MCF 10A (cell line): ENCODE measurements at regions not wholly inside any gene's neighbourhood (a gene's known extent, or its start where the extent isn't known, plus 50 kb on each side); places are given as distances from the start of the nearest gene placed in this dataset.

Experiments
- BruUV-seq: library from RNA; stranded (reverse); fragments of 400-500 nt; replicated peaks from 2 replicates; lab custom pipeline; 2021; lab: Mats Ljungman, UMichigan
- CTCF ChIA-PET: fragments of 300-600 bp; sonication (Branson Sonifier 250); formaldehyde crosslinking; extraction: SDS; loops from one replicate; lab custom pipeline; 2021; ENCODE audit warnings: antibody characterized with exemption, inconsistent platforms; lab: Yijun Ruan, JAX
- POLR2A ChIA-PET: fragments of 300-600, 350-650 bp; sonication (Branson Sonifier 250); formaldehyde crosslinking; extraction: SDS; loops from one replicate; lab custom pipeline; 2020; ENCODE audit warnings: antibody characterized with exemption, inconsistent platforms; lab: Yijun Ruan, JAX
- DNase-seq: peaks from one replicate; pipeline ENCODE4 v3.0.0-alpha.2; 2018; ENCODE audit not compliant: unreplicated experiment
- H3K27ac Mint-ChIP-seq: one replicate; pipeline ENCODE4 v1.8.0; 2022; ENCODE audit warnings: mild to moderate bottlenecking, low read depth, mixed read lengths; ENCODE audit not compliant: unreplicated experiment
- H3K27me3 Mint-ChIP-seq: one replicate; pipeline ENCODE4 v1.8.0; 2022; ENCODE audit warnings: mixed read lengths; ENCODE audit not compliant: insufficient read depth, unreplicated experiment
- H3K36me3 Mint-ChIP-seq: one replicate; pipeline ENCODE4 v1.8.0; 2022; ENCODE audit warnings: mild to moderate bottlenecking, moderate library complexity, mixed read lengths; ENCODE audit not compliant: insufficient read depth, unreplicated experiment
- H3K4me1 Mint-ChIP-seq: one replicate; pipeline ENCODE4 v1.8.0; 2022; ENCODE audit warnings: mixed read lengths; ENCODE audit not compliant: insufficient read depth, unreplicated experiment
- H3K4me3 Mint-ChIP-seq: one replicate; pipeline ENCODE4 v1.8.0; 2022; ENCODE audit warnings: mild to moderate bottlenecking, moderate library complexity, mixed read lengths; ENCODE audit not compliant: unreplicated experiment
- H3K9me3 Mint-ChIP-seq: one replicate; pipeline ENCODE4 v1.8.0; 2022; ENCODE audit warnings: mixed read lengths; ENCODE audit not compliant: unreplicated experiment
- intact Hi-C: fragments of 100-400 bp; cut with micrococcal nuclease; formaldehyde crosslinking; loops from 2 replicates; pipeline ENCODE4 v1.14.1; 2022
- TF ChIP-seq, protein P1 (sequence below): fragments of 200-600 bp; IDR thresholded peaks from one replicate; pipeline ENCODE4 v1.8.0; 2022; ENCODE audit warnings: antibody characterized with exemption, mild to moderate bottlenecking; ENCODE audit not compliant: unreplicated experiment

DNA sequence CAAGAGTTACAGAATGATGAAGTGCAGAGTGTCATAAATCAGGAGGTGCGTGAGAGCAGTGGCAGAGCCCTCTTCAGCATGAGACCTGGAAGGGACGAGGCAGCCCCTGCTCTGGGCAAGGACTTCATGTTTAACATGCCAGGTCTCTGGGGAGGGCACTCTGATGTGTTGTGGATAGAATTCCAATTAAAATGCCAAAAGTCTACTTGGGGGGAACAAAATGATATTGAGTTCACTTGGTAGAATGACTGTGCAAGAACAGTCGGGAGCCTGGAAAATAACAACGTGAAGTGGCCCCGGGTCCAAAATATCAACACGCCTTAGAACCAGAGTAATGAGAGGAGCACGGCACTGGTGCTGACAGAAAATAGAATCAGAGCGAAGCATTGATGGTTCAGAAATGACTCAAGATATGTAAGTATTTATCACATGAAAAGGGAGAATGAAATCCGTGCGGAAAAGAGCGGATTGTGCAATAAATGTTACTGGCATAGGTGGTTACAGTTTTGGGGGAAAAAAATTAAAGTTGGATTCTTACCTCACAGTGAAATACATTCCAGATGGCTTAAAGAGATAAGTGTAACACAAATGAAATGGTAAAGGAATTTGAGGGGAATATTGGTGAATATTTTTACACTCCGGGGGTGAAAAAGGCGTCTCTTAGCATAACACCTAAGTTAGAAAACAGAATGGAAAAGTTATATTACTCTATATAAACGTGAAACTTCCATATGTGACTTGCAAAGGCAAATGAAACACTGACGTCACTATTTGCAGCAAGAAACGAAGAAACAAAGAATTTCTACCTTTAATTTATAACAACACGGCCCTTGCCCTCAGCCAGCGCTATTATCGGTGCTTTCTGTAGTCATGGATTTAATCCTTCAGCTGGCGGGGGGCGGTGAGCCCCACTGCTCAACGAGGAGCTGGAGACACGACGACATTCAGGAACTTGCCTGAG lies 159.4 kb upstream of the TWIST2 start:
- H3K36me3 Mint-ChIP-seq: no peaks in the 10 kb centered on the region
- no peaks in the 10 kb centered on the region for H3K27me3 Mint-ChIP-seq
- CTCF ChIA-PET: no interaction called here
- POLR2A ChIA-PET: no interaction called here
- H3K9me3 Mint-ChIP-seq: no peaks in the 10 kb centered on the region
- no TSS peak for BruUV-seq
- intact Hi-C loops: no loop called here
- TF ChIP-seq, protein P1, sequence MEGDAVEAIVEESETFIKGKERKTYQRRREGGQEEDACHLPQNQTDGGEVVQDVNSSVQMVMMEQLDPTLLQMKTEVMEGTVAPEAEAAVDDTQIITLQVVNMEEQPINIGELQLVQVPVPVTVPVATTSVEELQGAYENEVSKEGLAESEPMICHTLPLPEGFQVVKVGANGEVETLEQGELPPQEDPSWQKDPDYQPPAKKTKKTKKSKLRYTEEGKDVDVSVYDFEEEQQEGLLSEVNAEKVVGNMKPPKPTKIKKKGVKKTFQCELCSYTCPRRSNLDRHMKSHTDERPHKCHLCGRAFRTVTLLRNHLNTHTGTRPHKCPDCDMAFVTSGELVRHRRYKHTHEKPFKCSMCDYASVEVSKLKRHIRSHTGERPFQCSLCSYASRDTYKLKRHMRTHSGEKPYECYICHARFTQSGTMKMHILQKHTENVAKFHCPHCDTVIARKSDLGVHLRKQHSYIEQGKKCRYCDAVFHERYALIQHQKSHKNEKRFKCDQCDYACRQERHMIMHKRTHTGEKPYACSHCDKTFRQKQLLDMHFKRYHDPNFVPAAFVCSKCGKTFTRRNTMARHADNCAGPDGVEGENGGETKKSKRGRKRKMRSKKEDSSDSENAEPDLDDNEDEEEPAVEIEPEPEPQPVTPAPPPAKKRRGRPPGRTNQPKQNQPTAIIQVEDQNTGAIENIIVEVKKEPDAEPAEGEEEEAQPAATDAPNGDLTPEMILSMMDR: no peak
- DNase-seq: peak; percentile 27
- H3K4me3 Mint-ChIP-seq: no peak overlapping the region
- H3K4me1 Mint-ChIP-seq: peaks cover 20% of the 10 kb centered on the region
- peak overlapping the region; percentile 25 for H3K27ac Mint-ChIP-seq

DNA sequence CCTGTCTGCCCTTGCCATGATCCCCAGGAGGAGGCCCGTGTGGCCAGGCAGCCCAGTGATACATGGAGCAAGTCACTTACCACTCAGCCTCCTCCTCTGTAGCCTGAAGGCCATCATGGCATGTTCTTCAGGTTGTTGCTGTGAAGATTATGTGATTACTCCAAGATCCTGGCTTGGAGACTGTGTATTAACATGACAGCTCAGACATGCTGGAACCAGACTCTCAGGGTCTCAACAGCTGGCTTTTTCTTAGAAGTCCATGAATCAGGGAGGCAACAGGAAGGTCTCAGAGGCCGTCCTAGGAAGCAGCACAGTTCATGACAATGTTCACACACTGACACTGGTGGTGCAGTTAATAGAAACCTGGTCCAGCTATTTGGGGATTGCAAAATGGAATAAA lies 158.6 kb upstream of the TWIST2 start:
- intact Hi-C loops: no loop called here
- CTCF ChIA-PET: no interaction called here
- Mint-ChIP-seq H3K9me3 (no peaks in the 10 kb centered on the region), H3K27me3 (peaks cover 8% of the 10 kb centered on the region), H3K36me3 (no peaks in the 10 kb centered on the region), H3K4me3 (no peak overlapping the region), H3K27ac (no peak overlapping the region), H3K4me1 (peaks cover 16% of the 10 kb centered on the region)
- POLR2A ChIA-PET: no interaction called here
- TF ChIP-seq, protein P1: no peak
- DNase-seq: no peak
- BruUV-seq: no TSS peak

DNA sequence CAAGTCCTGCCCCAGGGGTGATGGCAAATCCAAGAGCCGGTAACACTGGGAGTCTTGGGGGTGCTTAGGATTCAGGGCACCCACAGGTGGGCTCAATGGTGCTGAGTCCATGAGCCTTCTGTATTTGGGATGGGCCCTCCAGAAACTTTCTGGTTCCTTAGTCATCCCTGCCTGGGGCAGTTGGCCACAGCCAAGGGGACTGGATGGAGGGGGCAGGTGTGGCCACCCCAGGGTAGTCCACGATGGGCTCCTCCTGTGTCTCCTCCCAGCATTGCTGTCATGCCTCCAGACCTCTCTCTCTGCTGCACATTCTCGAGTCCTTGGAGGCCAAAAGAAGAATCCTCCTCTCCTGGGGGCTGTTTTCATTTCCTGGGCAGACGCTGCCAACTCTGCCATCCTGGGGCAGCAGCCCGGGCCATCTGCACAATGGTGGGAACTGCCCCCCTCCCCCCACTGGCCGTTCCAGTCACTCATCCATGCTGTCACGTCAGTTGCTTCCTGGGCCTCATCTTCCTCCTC lies 158.0 kb upstream of the TWIST2 start:
- peak overlapping the region; percentile 57 for H3K27ac Mint-ChIP-seq
- TF ChIP-seq, protein P1: no peak
- DNase-seq: no peak
- ChIA-PET POLR2A (no interaction called here), CTCF (no interaction called here)
- intact Hi-C loops: no loop called here
- peaks cover 10% of the 10 kb centered on the region for H3K4me1 Mint-ChIP-seq
- H3K4me3 Mint-ChIP-seq: no peak overlapping the region
- H3K36me3 Mint-ChIP-seq: no peaks in the 10 kb centered on the region
- BruUV-seq: no TSS peak
- H3K9me3 Mint-ChIP-seq: no peaks in the 10 kb centered on the region
- peaks cover 11% of the 10 kb centered on the region for H3K27me3 Mint-ChIP-seq

DNA sequence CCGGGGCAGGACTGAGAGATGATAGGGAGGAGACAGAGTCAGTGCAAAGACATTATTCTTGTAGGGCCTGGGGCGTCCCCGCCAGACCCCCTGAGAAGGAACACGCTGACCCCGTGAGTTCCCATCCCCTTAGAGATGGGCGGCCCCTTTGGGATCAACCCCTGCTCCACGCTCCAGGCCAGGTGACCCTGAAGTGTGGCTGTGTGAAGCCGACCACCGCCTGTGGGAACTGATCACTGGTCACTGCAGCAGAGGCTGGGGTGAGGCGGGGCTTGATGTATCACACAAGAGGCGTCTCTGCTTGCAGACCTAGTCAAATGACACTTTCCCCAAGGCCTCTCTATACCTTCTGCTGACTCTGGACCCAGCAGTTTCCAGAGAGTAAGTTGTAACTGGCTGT lies 157.4 kb upstream of the TWIST2 start:
- Mint-ChIP-seq H3K36me3 (no peaks in the 10 kb centered on the region), H3K4me3 (no peak overlapping the region), H3K9me3 (no peaks in the 10 kb centered on the region), H3K4me1 (peaks cover 7% of the 10 kb centered on the region), H3K27ac (peak overlapping the region; percentile 57), H3K27me3 (peaks cover 11% of the 10 kb centered on the region)
- intact Hi-C loops: no loop called here
- POLR2A ChIA-PET: no interaction called here
- no peak for DNase-seq
- CTCF ChIA-PET: no interaction called here
- TF ChIP-seq, protein P1: no peak
- BruUV-seq: no TSS peak
